Endometrium (tissue), 2 donors: ENCODE measurements at regions not wholly inside any gene's neighbourhood (a gene's known extent, or its start where the extent isn't known, plus 50 kb on each side); places are given as distances from the start of the nearest gene placed in this dataset.
"Not testable (repeated sequence)": the region's sequence is repeated elsewhere in the genome, so short reads cannot be mapped to it uniquely, and the experiment has no call there.

Experiments used
- FAIRE-seq: peaks from 2 replicates; lab custom pipeline; 2012; peaks lifted over from hg19 to GRCh38; lab: Jason Lieb, UNC
- donor health status: control.
- donor health status: control.

- peak; percentile 70 for FAIRE-seq
Observed at GRCh38 chr5:57676222-57677098, 193.8 kb upstream of the ACTBL2 start.

GRCh38 chr5:57675236-57675635 is 192.6 kb upstream of the ACTBL2 start:
- FAIRE-seq: no peak

- FAIRE-seq: no peak
Observed at GRCh38 chr5:57671371-57671770, 188.8 kb upstream of the ACTBL2 start.

- FAIRE-seq: no peak
Observed at GRCh38 chr5:57666582-57666981, 184.0 kb upstream of the ACTBL2 start.

- no peak for FAIRE-seq
Observed at GRCh38 chr5:57665146-57665936, 182.7 kb upstream of the ACTBL2 start.

- FAIRE-seq: no peak
Observed at GRCh38 chr5:57664700-57665099, 182.1 kb upstream of the ACTBL2 start.

- FAIRE-seq: no peak
Observed at GRCh38 chr5:57663466-57663865, 180.9 kb upstream of the ACTBL2 start.

GRCh38 chr5:57662991-57663390 is 180.4 kb upstream of the ACTBL2 start:
- no peak for FAIRE-seq

GRCh38 chr5:57659886-57660285 is 177.3 kb upstream of the ACTBL2 start:
- no peak for FAIRE-seq

- no peak for FAIRE-seq
Observed at GRCh38 chr5:57658018-57658417, 175.4 kb upstream of the ACTBL2 start.

GRCh38 chr5:57655228-57655627 is 172.6 kb upstream of the ACTBL2 start:
- FAIRE-seq: no peak

- FAIRE-seq: no peak
Observed at GRCh38 chr5:57653636-57654290, 171.2 kb upstream of the ACTBL2 start.

- no peak for FAIRE-seq
Observed at GRCh38 chr5:57651127-57651526, 168.5 kb upstream of the ACTBL2 start.

- FAIRE-seq: no peak
Observed at GRCh38 chr5:57650360-57651069, 167.9 kb upstream of the ACTBL2 start.

- FAIRE-seq: no peak
Observed at GRCh38 chr5:57642698-57643097, 160.1 kb upstream of the ACTBL2 start.

GRCh38 chr5:57642066-57642465 is 159.5 kb upstream of the ACTBL2 start:
- no peak for FAIRE-seq

GRCh38 chr5:57635146-57635777 is 152.7 kb upstream of the ACTBL2 start:
- no peak for FAIRE-seq

- FAIRE-seq: no peak
Observed at GRCh38 chr5:57632937-57633336, 150.3 kb upstream of the ACTBL2 start.

GRCh38 chr5:57631139-57631538 is 148.5 kb upstream of the ACTBL2 start:
- FAIRE-seq: not testable (repeated sequence)

- FAIRE-seq: no peak
Observed at GRCh38 chr5:57627661-57628060, 145.1 kb upstream of the ACTBL2 start.

GRCh38 chr5:57626703-57627102 is 144.1 kb upstream of the ACTBL2 start:
- no peak for FAIRE-seq

- no peak for FAIRE-seq
Observed at GRCh38 chr5:57621624-57622023, 139.0 kb upstream of the ACTBL2 start.
